ENCODE measurements at regions not wholly inside any gene's neighbourhood (a gene's known extent, or its start where the extent isn't known, plus 50 kb on each side); places are given as distances from the start of the nearest gene placed in this dataset.
"Not testable (repeated sequence)": the region's sequence is repeated elsewhere in the genome, so short reads cannot be mapped to it uniquely, and the experiment has no call there.

DNA sequence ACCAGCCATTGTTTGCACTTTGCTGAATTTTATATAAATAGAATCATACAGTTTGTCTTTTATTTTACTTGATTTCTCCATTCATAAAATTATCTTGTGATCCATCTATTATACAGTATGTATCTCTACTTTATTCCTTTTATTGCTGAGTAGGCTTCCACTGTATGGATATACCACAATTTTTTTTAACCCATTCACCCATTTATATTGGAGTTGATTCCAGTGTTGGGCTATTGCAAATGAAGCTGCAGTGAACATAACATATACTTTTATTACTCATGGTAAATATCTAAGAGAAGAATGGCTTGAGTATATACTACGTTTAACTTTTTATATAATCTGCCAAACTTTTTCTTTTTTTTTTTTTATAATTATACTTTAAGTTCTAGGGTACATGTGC lies 463.6 kb downstream of the ETNK1 start:
- no peak for DNase-seq

DNA sequence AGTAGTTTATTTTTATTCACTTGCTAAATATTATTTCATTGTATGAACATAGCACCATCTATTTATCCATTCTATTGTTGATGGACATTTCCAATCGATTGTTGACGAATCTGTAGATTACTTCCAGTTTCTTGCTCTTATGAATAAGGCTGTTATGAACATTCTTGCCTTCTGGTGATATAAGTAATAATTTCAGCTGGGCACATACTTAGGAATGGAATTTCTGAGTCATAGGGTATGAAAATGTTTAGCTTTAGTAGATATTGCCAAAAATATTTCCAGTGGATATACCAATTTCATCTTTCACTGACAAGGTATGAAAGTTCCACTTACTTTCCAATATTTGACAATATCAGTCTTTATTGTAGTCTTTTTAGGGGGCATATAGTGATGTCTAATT lies 468.5 kb downstream of the ETNK1 start:
- no peak for DNase-seq

DNA sequence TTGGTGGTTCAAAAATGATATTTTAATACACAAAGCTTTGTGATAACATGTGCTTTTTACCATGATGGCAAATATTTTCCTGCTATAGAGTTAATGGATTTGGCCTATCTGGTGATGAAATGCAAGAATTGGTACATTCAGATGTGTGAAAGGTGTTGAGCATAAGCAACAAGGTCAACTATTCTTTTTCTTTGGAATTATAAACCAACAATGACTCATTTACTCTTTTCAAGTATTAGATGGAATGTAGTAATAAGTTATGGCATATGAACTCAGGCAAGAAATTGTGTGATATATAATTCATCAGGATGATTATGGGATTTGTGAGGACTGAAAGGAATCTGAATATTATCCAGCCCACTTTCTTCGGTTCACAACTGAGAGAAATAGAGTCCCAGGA lies 471.4 kb downstream of the ETNK1 start:
- no peak for DNase-seq

DNA sequence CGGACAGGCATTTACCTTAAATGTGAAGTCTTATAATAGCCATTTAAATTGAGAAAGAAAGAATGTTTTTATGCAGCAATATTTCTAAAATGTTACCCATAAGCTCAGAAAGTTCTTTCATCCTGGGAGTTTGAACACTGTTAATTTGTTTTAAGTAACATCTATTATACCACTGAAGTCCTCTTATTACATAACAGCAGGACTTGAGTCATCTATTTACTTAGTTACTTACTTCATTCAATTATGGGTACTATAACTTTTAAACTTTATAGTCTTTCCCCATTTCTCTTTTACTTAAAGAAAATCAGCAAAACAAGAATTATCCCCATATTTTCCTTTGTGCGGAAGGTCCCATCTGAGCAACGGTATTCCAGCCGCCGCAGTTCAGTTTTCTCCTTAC lies 473.1 kb downstream of the ETNK1 start:
- DNase-seq, result no peak

DNA sequence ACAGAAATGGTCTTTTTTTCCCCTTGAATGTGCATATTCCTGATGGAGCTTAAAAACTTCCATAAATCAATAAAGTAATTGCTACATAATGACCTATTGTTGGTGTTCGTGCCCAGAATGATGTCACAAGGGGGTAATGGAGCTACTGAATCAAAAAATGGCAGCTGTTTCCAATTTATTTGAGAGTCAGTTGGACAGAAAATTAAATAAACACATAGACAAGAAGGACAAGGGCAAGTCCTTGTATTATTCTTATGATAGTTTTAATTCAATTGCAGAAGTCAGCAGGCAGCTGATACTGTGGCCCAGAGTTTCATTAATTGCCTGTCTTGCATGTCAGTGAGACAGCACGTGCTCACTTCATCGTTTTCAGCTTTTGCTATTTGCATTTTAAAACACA lies 473.5 kb downstream of the ETNK1 start:
- no peak for DNase-seq

DNA sequence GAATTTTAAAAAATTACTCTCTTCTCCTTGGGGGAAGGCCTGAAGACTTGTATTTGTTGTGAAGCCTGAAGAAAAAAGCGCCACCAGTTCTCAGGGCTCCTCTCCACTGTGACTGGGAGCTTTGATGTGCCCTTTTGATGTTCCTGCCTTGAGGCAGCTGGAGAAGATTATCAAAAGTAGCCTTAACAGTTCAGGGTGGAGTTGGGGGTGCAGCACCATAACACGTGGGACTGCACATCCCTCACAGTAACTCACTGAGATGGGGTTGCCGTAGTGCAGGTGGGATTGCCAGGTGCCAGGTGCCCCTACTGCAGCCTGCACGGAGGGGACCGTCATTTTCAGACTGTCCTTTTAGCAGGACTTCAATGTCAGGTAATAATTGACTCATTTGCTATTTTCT lies 474.1 kb downstream of the ETNK1 start:
- DNase-seq, result no peak

DNA sequence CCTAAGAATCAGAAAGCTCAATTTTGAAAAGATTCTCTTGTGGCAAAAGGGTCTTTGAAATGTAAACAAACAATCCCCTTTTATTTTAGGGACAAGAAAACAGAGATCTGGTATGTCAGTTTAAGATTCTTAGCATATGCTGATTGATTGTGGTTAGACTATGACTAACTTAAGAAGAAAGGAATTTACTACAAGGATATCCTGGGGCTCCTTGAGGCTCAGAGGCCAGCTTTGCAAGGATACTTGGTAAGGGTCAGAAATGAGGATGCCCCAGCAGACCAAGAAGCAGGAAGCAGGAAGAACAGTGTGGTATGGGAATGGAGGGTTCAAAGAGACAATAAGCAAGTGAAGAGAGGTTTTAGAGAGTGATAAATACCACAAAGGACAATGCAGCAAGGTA lies 474.6 kb downstream of the ETNK1 start:
- no peak for DNase-seq

DNA sequence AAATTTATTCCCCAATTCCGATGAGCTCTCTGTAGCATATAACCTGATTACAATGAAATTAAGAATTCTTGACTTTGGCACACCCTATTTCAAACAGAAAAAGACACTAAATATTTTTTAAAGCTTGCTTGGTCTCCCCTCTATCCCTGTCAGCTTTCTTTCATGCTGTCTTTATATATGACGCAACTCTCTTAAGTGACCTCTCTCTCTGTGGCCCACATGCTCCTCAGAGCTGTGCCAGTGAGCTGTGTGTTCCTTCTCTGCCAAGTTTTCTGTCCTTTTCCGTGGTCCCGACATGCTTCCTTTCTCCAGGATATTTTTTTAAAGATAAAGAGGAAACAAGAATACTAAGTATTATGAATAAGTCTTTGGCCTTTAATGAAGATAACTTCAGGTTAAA lies 484.0 kb downstream of the ETNK1 start:
- no peak for DNase-seq

DNA sequence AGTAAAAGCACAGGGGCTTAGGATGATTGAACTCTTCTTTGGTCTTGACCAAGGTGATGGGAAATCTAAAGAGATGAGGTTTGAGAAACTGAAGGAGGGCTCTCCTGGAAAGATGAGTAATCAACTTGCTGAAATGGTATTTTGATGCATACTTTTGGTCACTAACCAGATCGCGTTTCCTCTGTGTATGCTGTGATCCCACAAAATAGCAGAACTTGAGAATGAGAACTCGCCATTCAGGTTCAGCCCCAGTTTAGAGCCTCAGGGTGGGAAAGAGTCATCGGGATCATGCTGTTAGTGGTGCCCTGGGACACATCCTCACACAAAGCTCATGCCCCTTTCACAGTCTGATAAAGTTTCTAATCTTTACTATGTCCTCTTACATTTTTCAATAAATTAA lies 488.8 kb downstream of the ETNK1 start:
- DNase-seq, result no peak

DNA sequence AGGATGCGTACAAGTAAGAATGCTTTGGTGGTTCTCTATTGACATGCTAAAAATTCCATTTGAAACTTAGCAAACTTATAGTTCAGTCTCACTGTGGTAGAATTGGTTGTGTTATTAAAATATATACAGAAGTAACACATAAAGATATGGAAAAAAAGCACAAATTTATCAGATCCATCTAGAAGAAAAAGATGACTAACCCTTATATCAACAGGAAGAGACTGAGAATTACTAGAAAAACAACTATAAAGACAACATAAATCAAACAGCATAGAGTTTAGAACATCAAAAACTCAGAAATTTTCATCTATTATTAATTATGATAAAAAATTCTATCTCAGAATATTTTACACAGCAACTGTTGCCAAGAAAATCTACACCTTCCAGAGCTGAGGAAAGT lies 491.0 kb downstream of the ETNK1 start:
- DNase-seq, result no peak

DNA sequence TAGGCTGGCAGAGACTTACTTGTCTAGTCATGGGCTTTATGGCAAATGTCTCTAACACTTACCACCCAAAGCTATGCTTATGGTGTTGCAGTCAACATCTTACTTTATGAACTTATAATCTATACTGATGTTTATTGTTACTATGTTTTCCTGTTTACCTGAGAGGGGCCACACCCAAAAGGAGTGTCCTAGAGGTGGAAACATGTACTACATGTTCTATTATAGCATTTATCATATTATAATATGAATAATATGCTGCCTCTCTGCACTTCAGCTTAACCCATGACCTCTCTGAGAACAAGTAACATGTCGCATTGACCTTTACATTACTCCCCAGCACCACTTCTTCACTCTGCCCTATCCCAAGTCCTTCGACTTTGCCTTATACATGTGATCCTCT lies 501.8 kb downstream of the ETNK1 start:
- DNase-seq, result no peak

DNA sequence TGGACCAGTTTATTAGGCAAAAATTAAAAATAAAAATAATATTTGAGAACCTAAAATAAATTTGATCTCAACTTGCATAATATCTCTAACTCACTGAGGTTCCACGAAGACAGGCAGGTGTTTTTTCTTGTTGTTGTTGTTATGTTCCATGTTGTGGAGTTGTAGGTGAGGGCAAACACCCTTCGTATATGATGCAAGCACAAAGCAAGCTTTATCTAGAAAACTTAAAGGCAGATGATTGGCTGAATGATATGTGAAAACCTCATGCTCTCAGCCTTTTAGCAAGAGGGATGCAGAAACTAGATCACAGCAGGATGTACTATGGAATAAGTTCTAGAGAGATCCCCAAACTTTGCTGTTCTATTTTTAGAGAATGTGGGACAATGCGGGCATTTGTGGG lies 502.7 kb downstream of the ETNK1 start:
- DNase-seq, result no peak

DNA sequence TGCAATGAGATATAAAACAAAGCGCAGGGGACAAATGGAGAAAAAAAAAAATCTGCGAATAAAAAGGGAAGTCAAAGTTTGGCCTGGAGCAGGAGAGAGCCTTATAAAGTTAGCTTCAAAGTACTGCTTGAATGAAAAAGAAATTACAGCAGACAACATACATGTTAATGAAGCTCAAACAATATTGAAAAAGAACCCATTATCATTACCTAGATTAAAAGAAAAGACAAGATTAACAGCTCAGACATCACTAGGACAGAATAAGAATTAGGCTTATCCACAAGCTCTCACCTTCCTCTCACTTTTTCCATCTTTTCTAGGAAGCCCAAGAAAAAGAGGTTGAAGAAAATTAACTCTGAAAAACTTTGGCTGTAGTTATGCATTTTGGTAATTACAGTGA lies 503.5 kb downstream of the ETNK1 start:
- no peak for DNase-seq

DNA sequence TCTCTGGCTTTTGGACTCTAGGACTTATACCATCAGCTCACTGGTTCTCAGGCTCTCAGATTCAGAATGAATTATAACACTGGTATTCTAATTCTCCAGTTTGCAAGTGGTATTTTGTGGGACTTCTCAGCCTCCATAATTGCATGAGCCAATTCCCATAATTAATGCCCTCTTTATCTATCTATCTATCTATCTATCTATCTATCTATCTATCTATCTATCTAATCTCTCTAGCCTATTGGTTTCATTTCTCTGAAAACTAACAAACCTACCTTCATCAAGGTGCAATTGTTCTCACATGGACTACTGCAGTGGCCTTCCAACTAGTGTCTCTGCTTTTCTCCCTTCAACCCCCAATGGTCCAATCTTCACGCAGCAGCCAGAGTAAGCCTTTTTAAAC lies 507.4 kb downstream of the ETNK1 start:
- DNase-seq, result no peak

DNA sequence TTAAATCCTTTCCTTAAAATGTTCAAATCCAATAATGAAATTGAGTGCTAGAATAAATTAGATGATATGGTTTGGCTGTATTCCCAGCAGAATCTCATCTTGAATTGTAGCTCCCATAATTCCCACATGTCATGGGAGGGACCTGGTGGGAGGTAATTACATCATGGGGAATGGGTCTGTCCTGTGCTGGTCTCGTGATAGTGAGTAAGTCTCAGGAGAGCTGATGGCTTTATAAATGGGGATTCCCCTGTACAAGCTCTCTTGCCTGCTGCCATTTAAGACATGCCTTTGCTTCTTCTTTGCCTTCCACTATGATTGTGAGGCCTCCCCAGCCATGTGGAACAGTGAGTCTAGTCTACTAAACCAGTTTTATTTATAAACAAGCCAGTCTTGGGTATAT lies 508.5 kb downstream of the ETNK1 start:
- DNase-seq, result no peak

DNA sequence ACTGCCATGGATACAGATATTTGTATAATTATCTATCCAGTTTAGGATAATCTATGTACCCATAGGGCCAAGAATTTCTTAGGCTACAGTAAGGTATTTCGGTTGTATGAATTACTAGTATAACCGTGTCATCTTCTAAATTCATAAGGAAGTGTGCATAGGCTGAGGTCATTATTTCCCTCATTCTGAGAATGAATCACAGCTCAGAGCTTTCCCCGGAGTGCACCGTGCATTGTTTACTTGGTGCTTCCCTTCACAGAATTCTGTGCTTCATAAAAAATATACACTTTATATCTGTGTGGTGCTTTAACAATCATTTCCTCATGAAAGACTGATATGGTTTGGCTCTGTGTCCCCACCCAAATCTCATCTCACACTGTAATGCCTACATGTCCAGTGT lies 514.1 kb downstream of the ETNK1 start:
- no peak for DNase-seq

DNA sequence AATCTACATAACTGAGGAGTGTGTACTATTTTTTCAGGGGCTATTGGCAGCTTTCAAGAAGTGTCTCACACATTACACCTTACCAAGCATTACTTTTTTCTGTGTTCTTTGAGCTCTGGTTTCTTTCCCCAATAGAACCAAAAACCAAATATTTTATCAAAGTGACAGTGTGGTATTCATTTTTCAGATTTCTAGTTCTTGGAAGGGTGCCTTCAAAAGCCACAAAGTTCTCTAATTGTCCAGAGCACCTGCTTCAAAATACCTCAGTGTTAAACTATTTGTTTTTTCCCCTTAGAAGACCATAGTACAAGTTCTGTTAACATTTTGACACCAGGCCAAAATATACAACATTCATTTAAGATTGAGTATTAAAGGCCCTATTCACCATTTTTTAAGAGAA lies 515.7 kb downstream of the ETNK1 start:
- DNase-seq, result no peak

DNA sequence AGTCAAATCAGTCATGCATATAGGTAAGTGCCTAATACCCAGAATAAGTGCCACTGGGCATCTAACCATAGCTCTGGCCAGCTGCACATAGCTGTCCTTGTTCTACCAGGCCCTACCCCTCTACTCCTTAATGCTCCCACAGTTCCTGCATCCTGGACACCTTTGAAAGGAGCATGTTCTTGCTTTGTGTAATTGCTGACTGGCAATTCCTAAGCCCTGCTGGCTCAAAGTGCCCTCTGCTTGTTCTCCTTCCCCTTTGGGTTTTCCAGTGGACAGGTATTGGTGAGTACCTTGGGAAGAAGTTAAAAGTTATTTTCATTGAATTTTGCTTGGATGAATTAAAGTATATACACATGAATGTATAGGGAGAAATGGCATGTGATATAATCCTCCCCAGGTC lies 516.4 kb downstream of the ETNK1 start:
- no peak for DNase-seq

DNA sequence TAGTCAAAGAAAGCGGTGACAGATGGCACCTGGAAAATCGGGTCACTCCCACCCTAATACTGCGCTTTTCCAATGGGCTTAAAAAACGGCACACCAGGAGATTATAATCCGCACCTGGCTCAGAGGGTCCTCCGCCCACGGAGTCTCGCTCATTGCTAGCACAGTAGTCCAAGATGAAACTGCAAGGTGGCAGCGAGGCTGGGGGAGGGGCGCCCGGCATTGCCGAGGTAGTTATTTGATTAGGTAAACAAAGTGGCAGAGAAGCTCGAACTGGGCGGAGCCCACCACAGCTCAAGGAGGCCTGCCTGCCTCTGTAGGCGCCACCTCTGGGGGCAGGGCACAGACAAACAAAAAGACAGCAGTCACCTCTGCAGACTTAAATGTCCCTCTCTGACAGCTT lies 521.1 kb downstream of the ETNK1 start:
- not testable (repeated sequence) for DNase-seq

DNA sequence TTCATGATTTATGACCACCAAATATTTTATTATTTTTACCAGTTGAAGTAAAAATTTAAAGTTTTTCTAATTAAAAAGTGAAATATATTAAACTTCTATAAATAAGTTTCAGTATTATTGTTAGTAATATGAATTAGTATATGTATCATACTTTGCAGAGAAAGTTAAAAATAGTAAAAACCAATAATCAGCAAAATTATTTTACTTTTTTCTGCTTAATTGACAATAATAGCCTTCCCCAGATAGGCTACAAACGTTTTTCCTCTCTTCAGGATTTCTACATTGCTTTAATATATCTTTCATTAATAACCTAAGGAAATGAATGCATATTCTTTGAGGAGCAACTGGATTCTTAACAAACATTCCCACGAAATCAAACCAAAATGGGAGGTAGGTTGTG lies 543.5 kb downstream of the ETNK1 start:
- no peak for DNase-seq

DNA sequence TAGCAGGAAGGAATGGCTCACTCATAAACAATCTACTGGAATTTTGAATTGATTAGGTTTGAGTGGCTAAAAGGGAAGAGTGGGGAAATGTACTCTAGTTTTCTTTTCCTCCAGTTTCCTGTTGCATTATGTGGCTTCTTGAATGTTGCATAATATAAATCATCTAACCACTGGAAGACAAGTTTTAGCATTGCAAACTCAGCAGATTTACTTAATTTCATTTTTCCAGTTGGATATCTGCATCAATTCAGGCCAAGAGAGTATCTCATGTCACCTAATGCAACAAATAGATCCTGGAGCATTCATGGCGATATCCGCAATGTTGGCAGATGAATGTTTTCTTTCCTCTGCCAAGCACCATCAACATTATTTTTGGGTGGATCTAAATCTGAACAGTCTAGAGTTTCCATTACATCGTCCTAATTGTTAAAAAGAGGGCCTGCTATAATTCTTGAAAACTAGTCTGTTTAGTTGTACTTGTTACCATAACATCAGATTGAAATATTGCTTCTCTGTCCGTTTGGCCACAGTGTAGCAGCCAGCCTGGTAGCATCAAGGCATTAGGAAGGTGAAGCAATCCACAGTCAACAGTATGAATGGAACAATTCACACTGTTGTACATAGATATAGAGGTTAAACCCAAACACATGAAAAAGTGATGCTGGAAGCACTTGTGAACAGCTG lies 544.2 kb downstream of the ETNK1 start:
- no peak for DNase-seq

DNA sequence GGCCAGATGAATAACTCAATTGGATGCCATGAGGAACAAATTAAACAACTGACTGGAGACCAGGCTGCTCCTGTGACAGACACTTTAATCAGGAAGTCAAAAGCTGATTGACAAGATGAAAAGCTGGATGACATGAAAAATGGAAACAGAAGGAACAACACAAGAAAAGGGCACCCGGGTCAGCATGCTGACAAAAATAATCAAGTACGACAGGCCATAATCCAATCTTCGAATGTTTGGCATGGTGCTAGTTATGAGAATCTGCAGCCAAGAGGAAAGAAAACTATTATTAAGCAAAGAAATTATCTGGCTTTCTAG lies 544.7 kb downstream of the ETNK1 start:
- DNase-seq, result no peak

DNA sequence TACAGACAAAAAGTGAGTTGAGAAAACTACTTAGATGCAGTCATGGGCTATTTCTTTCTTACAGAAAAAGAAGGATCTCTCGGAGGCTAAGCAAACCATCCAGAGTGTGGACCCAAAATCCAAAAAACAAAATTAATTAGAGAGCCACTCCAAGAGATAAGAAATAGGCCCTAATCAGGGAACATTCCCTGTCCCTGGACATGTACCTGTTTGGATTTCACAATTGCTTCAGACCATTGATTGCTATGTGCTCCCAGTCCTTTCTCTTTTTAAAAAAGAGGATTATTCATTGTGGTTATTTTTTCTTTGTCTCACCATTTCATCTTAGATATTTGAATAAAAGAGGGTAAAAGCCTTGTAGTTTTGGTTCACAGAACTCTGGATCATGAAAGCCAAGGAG lies 549.9 kb downstream of the ETNK1 start:
- no peak for DNase-seq

DNA sequence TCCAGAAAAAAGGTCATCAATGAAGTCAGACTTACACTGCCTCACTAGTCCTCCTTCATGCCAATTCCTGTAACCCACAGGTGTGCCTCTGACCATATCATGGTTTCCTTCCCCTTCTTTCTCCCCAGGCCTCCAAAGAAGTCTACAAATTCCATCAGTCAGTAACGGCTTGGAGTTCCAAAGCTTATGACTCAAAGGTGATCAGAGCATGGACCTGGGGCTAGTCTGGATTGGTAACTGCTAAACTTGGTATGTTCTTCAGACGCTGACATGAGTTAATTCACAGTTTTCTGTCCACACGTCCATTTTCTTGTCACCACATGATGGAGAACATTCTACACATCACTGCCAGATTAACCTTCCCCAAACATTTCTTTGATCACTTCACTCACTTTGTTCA lies 560.4 kb downstream of the ETNK1 start:
- DNase-seq, result no peak

DNA sequence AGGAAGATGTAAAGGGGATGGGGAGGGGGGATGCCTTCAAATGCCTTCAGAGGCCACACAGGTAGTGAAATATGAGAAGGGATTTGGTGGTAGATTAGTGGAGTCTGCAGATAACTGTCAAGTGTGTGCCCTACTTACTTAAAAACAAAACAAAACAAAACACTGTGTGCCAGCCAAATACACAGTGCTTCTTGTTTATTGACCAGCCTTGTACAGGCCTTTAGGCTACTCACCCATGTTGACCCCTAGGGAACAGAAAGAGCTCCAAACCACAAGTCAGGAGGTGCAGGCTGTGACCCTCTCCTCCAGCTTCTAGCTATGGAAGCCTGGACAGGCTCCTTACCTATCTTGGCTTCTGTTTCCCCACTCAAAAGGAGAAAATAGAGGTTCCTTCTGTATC lies 562.0 kb downstream of the ETNK1 start:
- DNase-seq, result no peak

DNA sequence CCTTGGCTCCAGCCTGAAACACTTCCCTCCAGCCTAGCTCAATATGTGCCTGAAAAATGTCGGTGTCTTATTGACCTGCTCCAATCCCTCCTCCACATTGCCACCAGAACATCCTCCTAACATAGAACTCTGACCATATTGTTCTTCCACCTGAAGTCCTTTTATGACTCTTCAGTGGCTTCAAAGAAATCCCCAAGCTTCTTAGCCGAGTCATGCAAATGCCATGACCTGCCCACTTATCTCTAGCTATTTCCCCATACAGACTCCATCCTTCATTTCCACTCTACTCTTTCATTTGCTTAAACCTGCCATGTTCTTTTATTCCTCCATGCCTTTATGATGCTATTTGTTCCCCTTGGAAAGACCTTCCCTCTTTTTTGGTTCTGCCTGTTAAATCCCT lies 568.6 kb downstream of the ETNK1 start:
- no peak for DNase-seq

All from NCI-H187 (cell line).